Pancreas (tissue), 10 donors: ENCODE measurements at regions not wholly inside any gene's neighbourhood (a gene's known extent, or its start where the extent isn't known, plus 50 kb on each side); places are given as distances from the start of the nearest gene placed in this dataset.

Experiments
- ATAC-seq, 4 donors: fragments of 200-7000 bp; cut with Tn5 transposase; one replicate each; pipeline versions ENCODE4 v1.8.0 to v1.9.1; 2020; ENCODE audit warnings: mild to moderate bottlenecking in 4 of 4, moderate library complexity in 4 of 4
- DNase-seq, 6 donors: peaks; one replicate each; pipeline ENCODE4 v3.0.0-alpha.2; 2020
- FAIRE-seq: peaks from 2 replicates; lab custom pipeline; 2012; peaks lifted over from hg19 to GRCh38; lab: Jason Lieb, UNC
- H3K27ac ChIP-seq, 4 donors: fragments of 200-600 bp; sonication (generic); 1 replicate in 3 of 4; 2 replicates in 1 of 4; pipeline versions ENCODE4 v1.5.0 to v1.8.0; 2020
- H3K27me3 ChIP-seq, 4 donors: fragments of 200-600 bp; one replicate each; pipeline ENCODE4 v1.8.0; 2021
- H3K36me3 ChIP-seq, 3 donors: fragments of 200-600 bp; sonication (generic) in 1 of 3; one replicate each; pipeline versions ENCODE4 v1.5.0 to v1.8.0; 2020 to 2021
- H3K4me1 ChIP-seq, 3 donors: fragments of 200-600 bp; one replicate each; pipeline ENCODE4 v1.8.0; 2021
- H3K4me3 ChIP-seq, 4 donors: fragments of 200-600 bp; sonication (generic) in 2 of 4; one replicate each; pipeline versions ENCODE4 v1.5.0 to v1.8.0; 2020 to 2021
- H3K9me3 ChIP-seq, 4 donors: fragments of 200-600 bp; one replicate each; pipeline ENCODE4 v1.8.0; 2021
- WGBS, 2 donors: extraction: QIAGEN DNeasy Blood & Tissue Kit; methylation state at CpG; one replicate each; pipeline ENCODE4 v1.1.7; 2013; 5-methylcytosine and 5-hydroxymethylcytosine counted together
- intact Hi-C, 3 donors: fragments of 100-400 bp; cut with DNase I; formaldehyde crosslinking; loops; one replicate each; pipeline versions ENCODE4 v1.11.1 to v1.14.2; 2022
- TF ChIP-seq, protein P1 (sequence below), 4 donors: fragments of 200-600 bp; sonication (generic) in 3 of 4; IDR thresholded peaks; one replicate each; pipeline versions ENCODE4 v1.5.0 to v1.8.0; 2021; ENCODE audit warnings: antibody characterized with exemption in 4 of 4
- donor health status: healthy with polysubstance abuse.
- donor health status: DM: no; HTN: no; CAD: no; lungs with moderate emphysema.
- donor health status: DM: no; HTN: no; CAD: no.
- donor health status: control.
- donor health status: control.
- donor health status: Bipolar disorder and iron deficiency.
- donor health status: DM: yes; HTN: yes; CAD: no.
- donor health status: DM: no; HTN: no; CAD: no.
- donor health status: DM: no; HTN: no; CAD: no.
- donor health status: DM: yes; HTN: yes; CAD: no.

DNA sequence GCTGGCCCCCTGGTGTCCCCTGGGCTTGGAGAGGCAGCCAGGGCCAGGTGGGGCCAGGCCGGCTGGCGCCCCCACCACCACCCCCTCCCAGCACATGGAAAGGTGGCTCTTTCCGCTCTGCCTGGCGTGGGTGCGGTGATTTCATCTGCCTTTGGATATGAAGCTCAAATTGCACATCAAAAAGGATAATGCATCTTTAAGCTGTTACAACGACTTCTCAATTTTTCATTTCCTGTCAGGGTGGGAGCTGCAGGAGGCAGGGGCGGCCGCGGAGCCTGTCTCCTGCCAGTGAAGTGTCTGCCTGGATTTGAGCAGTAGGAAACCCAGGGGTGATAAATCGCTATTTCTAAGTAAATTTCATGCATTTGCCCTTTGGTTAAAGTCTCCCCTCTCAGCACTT, 169.2 kb upstream of the MVB12B start:
- DNase-seq (no peak), ATAC-seq (no peak), FAIRE-seq (no peak)
- Histone ChIP-seq H3K4me3 (no peak overlapping the region), H3K27ac (no peak overlapping the region), H3K27me3 (no peaks in the 10 kb centered on the region), H3K4me1 (no peaks in the 10 kb centered on the region), H3K9me3 (no peaks in the 10 kb centered on the region), H3K36me3 (no peaks in the 10 kb centered on the region)
- intact Hi-C loops: no loop called here
- 23 to 25% methylated on average over 10 of the region's 10 CpGs for WGBS, 2 donors
- TF ChIP-seq, protein P1, sequence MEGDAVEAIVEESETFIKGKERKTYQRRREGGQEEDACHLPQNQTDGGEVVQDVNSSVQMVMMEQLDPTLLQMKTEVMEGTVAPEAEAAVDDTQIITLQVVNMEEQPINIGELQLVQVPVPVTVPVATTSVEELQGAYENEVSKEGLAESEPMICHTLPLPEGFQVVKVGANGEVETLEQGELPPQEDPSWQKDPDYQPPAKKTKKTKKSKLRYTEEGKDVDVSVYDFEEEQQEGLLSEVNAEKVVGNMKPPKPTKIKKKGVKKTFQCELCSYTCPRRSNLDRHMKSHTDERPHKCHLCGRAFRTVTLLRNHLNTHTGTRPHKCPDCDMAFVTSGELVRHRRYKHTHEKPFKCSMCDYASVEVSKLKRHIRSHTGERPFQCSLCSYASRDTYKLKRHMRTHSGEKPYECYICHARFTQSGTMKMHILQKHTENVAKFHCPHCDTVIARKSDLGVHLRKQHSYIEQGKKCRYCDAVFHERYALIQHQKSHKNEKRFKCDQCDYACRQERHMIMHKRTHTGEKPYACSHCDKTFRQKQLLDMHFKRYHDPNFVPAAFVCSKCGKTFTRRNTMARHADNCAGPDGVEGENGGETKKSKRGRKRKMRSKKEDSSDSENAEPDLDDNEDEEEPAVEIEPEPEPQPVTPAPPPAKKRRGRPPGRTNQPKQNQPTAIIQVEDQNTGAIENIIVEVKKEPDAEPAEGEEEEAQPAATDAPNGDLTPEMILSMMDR (IDR thresholded peaks at IDR 0.05): no peak

DNA sequence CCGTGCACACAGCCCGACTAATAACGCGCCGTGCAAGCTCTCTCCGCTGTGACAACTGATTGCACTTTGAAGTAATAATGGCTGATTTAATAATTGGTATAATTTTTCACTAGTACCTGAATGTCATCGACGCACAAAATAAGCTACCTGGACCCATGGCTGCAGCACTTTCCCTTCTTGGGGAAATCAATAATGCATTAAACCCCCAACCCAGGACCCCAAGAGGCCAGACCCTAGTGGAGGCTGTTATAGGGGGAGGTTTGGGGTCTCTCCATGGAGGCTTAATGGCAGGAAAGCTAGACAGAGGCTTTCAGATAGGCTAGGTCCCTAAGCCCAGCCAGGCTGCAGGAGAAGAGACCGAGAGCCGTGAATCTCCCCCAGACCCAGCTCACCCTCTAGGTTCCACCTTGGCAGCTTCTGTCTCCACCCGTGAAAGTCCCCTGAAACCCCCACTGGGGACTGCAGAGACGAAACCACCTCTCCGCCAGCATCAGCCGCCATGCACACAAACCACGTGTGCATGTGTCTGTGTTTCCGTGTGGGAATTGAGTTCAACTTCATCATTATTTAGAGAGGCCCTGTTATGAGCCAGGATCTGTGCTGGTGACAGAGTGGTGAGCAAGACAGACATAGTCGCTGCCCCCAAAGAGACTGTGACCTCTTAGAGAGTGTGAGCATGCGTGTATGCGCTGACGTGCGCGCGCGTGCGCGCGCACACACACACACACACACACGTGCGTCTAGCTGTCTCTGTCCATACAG, 168.6 kb upstream of the MVB12B start:
- Histone ChIP-seq H3K27ac (no peak overlapping the region), H3K4me3 (no peak overlapping the region), H3K36me3 (no peaks in the 10 kb centered on the region), H3K27me3 (no peaks in the 10 kb centered on the region), H3K9me3 (no peaks in the 10 kb centered on the region), H3K4me1 (no peaks in the 10 kb centered on the region)
- no peak for DNase-seq
- FAIRE-seq: no peak
- ATAC-seq: no peak
- TF ChIP-seq, protein P1 (IDR thresholded peaks at IDR 0.05): no peak
- intact Hi-C loops: no loop called here
- 54 to 58% methylated on average over 29 of the region's 29 CpGs for WGBS, 2 donors

DNA sequence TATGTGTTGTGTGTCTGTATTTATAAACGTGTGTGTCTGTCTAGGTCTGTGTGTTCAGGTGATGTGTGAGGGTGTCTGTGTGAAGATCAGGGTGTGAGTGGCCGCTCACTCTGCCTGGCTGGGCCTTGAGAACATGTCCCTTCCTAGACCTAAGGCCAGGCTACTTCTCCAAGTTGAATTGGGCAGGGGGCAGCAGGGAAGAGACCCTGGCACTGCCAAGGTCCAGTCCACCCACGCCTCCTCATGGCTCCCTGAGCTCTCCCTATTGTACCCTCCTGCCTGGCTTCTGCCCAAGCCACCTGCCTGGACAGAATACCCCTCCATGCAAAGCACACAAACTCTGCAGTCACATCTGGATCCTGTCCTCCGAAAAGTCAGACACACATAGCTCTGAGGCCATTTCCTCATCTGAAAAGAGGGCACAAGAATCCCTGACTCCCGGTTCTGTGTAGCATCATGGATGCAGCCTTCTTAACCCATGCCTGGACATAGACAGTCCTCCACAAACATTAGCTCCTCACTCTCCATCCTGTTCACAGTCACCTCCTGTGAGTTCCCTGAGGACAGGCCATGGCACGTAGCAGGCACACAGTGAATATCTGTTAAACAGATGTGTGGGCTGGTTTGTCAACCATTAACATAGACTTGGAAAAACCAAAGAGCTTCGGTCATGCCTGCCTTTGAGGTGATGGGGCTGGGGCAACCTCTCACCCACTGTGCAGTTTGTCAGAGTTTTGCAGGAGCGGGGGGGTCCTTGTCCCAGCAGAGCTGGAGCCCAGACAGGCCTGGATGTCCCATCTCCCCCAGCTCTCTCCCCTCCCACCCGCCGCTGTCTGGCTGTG, 167.8 kb upstream of the MVB12B start:
- Histone ChIP-seq H3K4me3 (no peak overlapping the region), H3K9me3 (no peaks in the 10 kb centered on the region), H3K27me3 (no peaks in the 10 kb centered on the region), H3K4me1 (no peaks in the 10 kb centered on the region), H3K36me3 (no peaks in the 10 kb centered on the region), H3K27ac (no peak overlapping the region)
- no peak for DNase-seq
- no peak for FAIRE-seq
- WGBS, 2 donors: 45% methylated on average over 10 of the region's 10 CpGs
- TF ChIP-seq, protein P1 (IDR thresholded peaks at IDR 0.05): no peak
- ATAC-seq: no peak
- intact Hi-C loops: no loop called here

DNA sequence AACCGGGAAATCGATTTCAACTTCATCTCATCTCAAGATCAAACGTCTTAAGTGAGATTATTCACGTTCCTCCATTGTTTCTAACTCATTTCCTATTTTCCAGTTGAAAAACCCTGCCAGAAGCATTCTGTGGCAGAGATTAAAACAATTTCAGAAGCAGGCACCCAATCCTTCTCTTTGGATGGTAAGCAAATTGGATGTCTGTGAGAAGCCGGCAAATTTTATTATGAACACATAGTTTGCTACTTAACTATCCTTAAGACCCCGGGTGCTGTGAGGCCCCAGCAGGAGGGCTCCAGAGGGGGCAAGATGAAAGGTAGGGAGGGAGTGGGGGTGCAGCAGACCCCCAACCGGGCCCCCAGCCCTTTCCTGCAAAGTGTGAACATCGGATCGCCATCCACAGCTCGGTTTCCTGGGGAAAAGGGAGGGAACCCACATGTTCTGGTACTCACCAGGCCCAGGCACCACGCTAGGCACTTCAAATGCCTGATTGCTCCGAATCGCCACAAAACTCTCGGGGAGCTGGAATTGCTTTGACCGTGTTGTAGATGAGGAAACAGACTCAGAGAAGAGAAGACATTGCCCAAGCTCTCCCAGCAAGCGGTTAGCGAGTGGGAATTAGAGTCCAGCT, 167.1 kb upstream of the MVB12B start:
- Histone ChIP-seq H3K4me1 (no peaks in the 10 kb centered on the region), H3K36me3 (no peaks in the 10 kb centered on the region), H3K4me3 (no peak overlapping the region), H3K27me3 (no peaks in the 10 kb centered on the region), H3K9me3 (no peaks in the 10 kb centered on the region), H3K27ac (no peak overlapping the region)
- no peak for ATAC-seq
- FAIRE-seq: no peak
- TF ChIP-seq, protein P1 (IDR thresholded peaks at IDR 0.05): no peak
- intact Hi-C loops: no loop called here
- DNase-seq: no peak
- WGBS, 2 donors: 55 to 60% methylated on average over 17 of the region's 17 CpGs
